CD4-positive, CD25-positive, alpha-beta regulatory T cell (primary cell): ENCODE measurements at regions not wholly inside any gene's neighbourhood (a gene's known extent, or its start where the extent isn't known, plus 50 kb on each side); places are given as distances from the start of the nearest gene placed in this dataset.

ENCODE experiments used
- ATAC-seq, 2 donors: fragments of 150-1000 bp; cut with Tn5 transposase; one replicate each; pipeline ENCODE4 v1.10.0; 2021; ENCODE audit warnings: low read depth in 2 of 2, moderate number of reproducible peaks in 2 of 2, moderate library complexity in 1 of 2
- DNase-seq, 3 donors: peaks; one replicate each; pipeline versions ENCODE4 v3.0.0 to v3.0.0-alpha.2; 2012 to 2022; ENCODE audit warnings: mixed read lengths in 1 of 3
- H3K27ac ChIP-seq: one replicate; pipeline ENCODE4 v1.7.0; 2013; ENCODE audit warnings: mild to moderate bottlenecking, low read length; ENCODE audit not compliant: insufficient read depth, poor library complexity, severe bottlenecking
- H3K27me3 ChIP-seq: one replicate; pipeline ENCODE4 v1.7.0; 2013; ENCODE audit warnings: low read length; ENCODE audit not compliant: control insufficient read depth, insufficient read depth
- H3K36me3 ChIP-seq: one replicate; pipeline ENCODE4 v1.7.0; 2013; ENCODE audit warnings: mild to moderate bottlenecking, low read length, moderate library complexity; ENCODE audit not compliant: control insufficient read depth, insufficient read depth
- H3K4me1 ChIP-seq: 2 replicates; pipeline ENCODE4 v1.7.0; 2013; ENCODE audit warnings: mild to moderate bottlenecking, low read length; ENCODE audit not compliant: insufficient read depth, control insufficient read depth, poor library complexity, severe bottlenecking
- H3K4me3 ChIP-seq: one replicate; pipeline ENCODE4 v1.7.0; 2013; ENCODE audit warnings: low read depth, mild to moderate bottlenecking, low read length, moderate library complexity
- H3K9me3 ChIP-seq, 2 experiments: 1 replicate in 1 of 2; 2 replicates in 1 of 2; pipeline ENCODE4 v1.7.0; 2013; ENCODE audit warnings: low read length in 2 of 2, mild to moderate bottlenecking in 1 of 2, moderate library complexity in 1 of 2; ENCODE audit not compliant: control insufficient read depth in 2 of 2
- H3K27ac Mint-ChIP-seq, 3 donors: one replicate each; pipeline ENCODE4 v1.8.0; 2020 to 2022; ENCODE audit warnings: mild to moderate bottlenecking in 3 of 3, mixed read lengths in 3 of 3, moderate library complexity in 2 of 3
- H3K27me3 Mint-ChIP-seq: one replicate; pipeline ENCODE4 v1.8.0; 2022; ENCODE audit warnings: mild to moderate bottlenecking, mixed read lengths
- H3K36me3 Mint-ChIP-seq: one replicate; pipeline ENCODE4 v1.8.0; 2020; ENCODE audit warnings: mixed read lengths
- H3K4me1 Mint-ChIP-seq, 4 donors: one replicate each; pipeline ENCODE4 v1.8.0; 2020 to 2022; ENCODE audit warnings: mixed read lengths in 4 of 4, mild to moderate bottlenecking in 1 of 4
- H3K4me3 Mint-ChIP-seq, 4 donors: one replicate each; pipeline ENCODE4 v1.8.0; 2020 to 2022; ENCODE audit warnings: mild to moderate bottlenecking in 4 of 4, mixed read lengths in 4 of 4, moderate library complexity in 3 of 4
- H3K9me3 Mint-ChIP-seq, 7 donors: one replicate each; pipeline ENCODE4 v1.8.0; 2020 to 2022; ENCODE audit warnings: mixed read lengths in 7 of 7, mild to moderate bottlenecking in 3 of 7, moderate library complexity in 2 of 7

GRCh38 chr16:64700628-64701027, 421.2 kb downstream of the CDH11 start:
- H3K4me3 Mint-ChIP-seq = no peak overlapping the region
- Histone ChIP-seq H3K4me1 (no peaks in the 10 kb centered on the region), H3K27ac (no peak overlapping the region), H3K9me3 (peaks cover 7 to 22% of the 10 kb centered on the region in 2 experiments), H3K36me3 (no peaks in the 10 kb centered on the region), H3K27me3 (no peaks in the 10 kb centered on the region), H3K4me3 (no peak overlapping the region)
- ATAC-seq (no peak), DNase-seq (no peak)
- no peaks in the 10 kb centered on the region for H3K27me3 Mint-ChIP-seq
- H3K36me3 Mint-ChIP-seq = no peaks in the 10 kb centered on the region
- no peak overlapping the region for H3K27ac Mint-ChIP-seq
- peaks cover 0 to 35% (median 7%) of the 10 kb centered on the region in 7 donors for H3K9me3 Mint-ChIP-seq
- peaks cover 0 to 4% (median 0%) of the 10 kb centered on the region in 4 donors for H3K4me1 Mint-ChIP-seq

GRCh38 chr16:64696866-64697265, 425.0 kb downstream of the CDH11 start:
- Histone ChIP-seq H3K36me3 (no peaks in the 10 kb centered on the region), H3K4me3 (no peak overlapping the region), H3K27ac (no peak overlapping the region), H3K4me1 (no peaks in the 10 kb centered on the region), H3K9me3 (peaks cover 4 to 23% of the 10 kb centered on the region in 2 experiments), H3K27me3 (no peaks in the 10 kb centered on the region)
- Mint-ChIP-seq H3K27ac (no peak overlapping the region), H3K4me1 (no peaks in the 10 kb centered on the region), H3K27me3 (no peaks in the 10 kb centered on the region), H3K36me3 (no peaks in the 10 kb centered on the region), H3K9me3 (peaks cover 3 to 31% (median 9%) of the 10 kb centered on the region in 7 donors), H3K4me3 (no peak overlapping the region)
- DNase-seq = no peak
- no peak for ATAC-seq

- ATAC-seq = no peak
Measured at GRCh38 chr16:64695684-64696083, 426.2 kb downstream of the CDH11 start.

GRCh38 chr16:64693946-64694345, 427.9 kb downstream of the CDH11 start:
- H3K9me3 ChIP-seq = peaks cover 3 to 5% of the 10 kb centered on the region in 2 experiments
- H3K36me3 ChIP-seq = no peaks in the 10 kb centered on the region
- no peaks in the 10 kb centered on the region for H3K27me3 ChIP-seq
- no peak for ATAC-seq
- no peak overlapping the region for H3K4me3 ChIP-seq
- H3K27ac Mint-ChIP-seq = no peak overlapping the region
- H3K4me3 Mint-ChIP-seq = no peak overlapping the region
- peaks cover 4 to 28% (median 9%) of the 10 kb centered on the region in 7 donors for H3K9me3 Mint-ChIP-seq
- H3K27me3 Mint-ChIP-seq = no peaks in the 10 kb centered on the region
- H3K4me1 ChIP-seq = no peaks in the 10 kb centered on the region
- H3K4me1 Mint-ChIP-seq = no peaks in the 10 kb centered on the region
- H3K36me3 Mint-ChIP-seq = no peaks in the 10 kb centered on the region
- no peak for DNase-seq
- no peak overlapping the region for H3K27ac ChIP-seq

More at GRCh38 chr16:64695684-64696083, 426.2 kb downstream of the CDH11 start:
- peaks cover 4 to 28% (median 9%) of the 10 kb centered on the region in 7 donors for H3K9me3 Mint-ChIP-seq
- Histone ChIP-seq H3K4me3 (no peak overlapping the region), H3K27me3 (no peaks in the 10 kb centered on the region), H3K27ac (no peak overlapping the region), H3K9me3 (peaks cover 4 to 16% of the 10 kb centered on the region in 2 experiments), H3K36me3 (no peaks in the 10 kb centered on the region), H3K4me1 (no peaks in the 10 kb centered on the region)
- H3K27me3 Mint-ChIP-seq = no peaks in the 10 kb centered on the region
- no peaks in the 10 kb centered on the region for H3K4me1 Mint-ChIP-seq
- no peak overlapping the region for H3K4me3 Mint-ChIP-seq
- no peak overlapping the region for H3K27ac Mint-ChIP-seq
- H3K36me3 Mint-ChIP-seq = no peaks in the 10 kb centered on the region
- no peak for DNase-seq

- Mint-ChIP-seq H3K27me3 (no peaks in the 10 kb centered on the region), H3K9me3 (peaks cover 2 to 34% (median 13%) of the 10 kb centered on the region in 7 donors), H3K36me3 (no peaks in the 10 kb centered on the region), H3K27ac (no peak overlapping the region), H3K4me1 (peaks cover 0 to 5% (median 0%) of the 10 kb centered on the region in 4 donors), H3K4me3 (no peak overlapping the region)
- ATAC-seq (no peak), DNase-seq (no peak)
- Histone ChIP-seq H3K4me1 (no peaks in the 10 kb centered on the region), H3K4me3 (no peak overlapping the region), H3K36me3 (no peaks in the 10 kb centered on the region), H3K9me3 (peaks cover 0 to 7% of the 10 kb centered on the region in 2 experiments), H3K27me3 (no peaks in the 10 kb centered on the region), H3K27ac (no peak overlapping the region)
Measured at GRCh38 chr16:64687786-64688185, 434.1 kb downstream of the CDH11 start.

GRCh38 chr16:64687123-64687522, 434.7 kb downstream of the CDH11 start:
- Mint-ChIP-seq H3K27ac (no peak overlapping the region), H3K4me1 (peaks cover 0 to 5% (median 0%) of the 10 kb centered on the region in 4 donors), H3K9me3 (peaks cover 2 to 33% (median 13%) of the 10 kb centered on the region in 7 donors), H3K4me3 (no peak overlapping the region), H3K36me3 (no peaks in the 10 kb centered on the region), H3K27me3 (no peaks in the 10 kb centered on the region)
- no peak for DNase-seq
- peaks cover 0 to 7% of the 10 kb centered on the region in 2 experiments for H3K9me3 ChIP-seq
- no peaks in the 10 kb centered on the region for H3K27me3 ChIP-seq
- no peak for ATAC-seq
- H3K4me3 ChIP-seq = no peak overlapping the region
- no peak overlapping the region for H3K27ac ChIP-seq
- no peaks in the 10 kb centered on the region for H3K36me3 ChIP-seq
- no peaks in the 10 kb centered on the region for H3K4me1 ChIP-seq

GRCh38 chr16:64679976-64680690, 441.7 kb downstream of the CDH11 start:
- Mint-ChIP-seq H3K4me1 (peaks cover 0 to 5% (median 0%) of the 10 kb centered on the region in 4 donors), H3K27me3 (no peaks in the 10 kb centered on the region), H3K27ac (no peak overlapping the region), H3K4me3 (no peak overlapping the region), H3K9me3 (peaks cover 0 to 34% (median 16%) of the 10 kb centered on the region in 7 donors), H3K36me3 (no peaks in the 10 kb centered on the region)
- Histone ChIP-seq H3K27me3 (no peaks in the 10 kb centered on the region), H3K36me3 (no peaks in the 10 kb centered on the region), H3K4me1 (no peaks in the 10 kb centered on the region), H3K27ac (no peak overlapping the region), H3K4me3 (no peak overlapping the region), H3K9me3 (peaks cover 0 to 7% of the 10 kb centered on the region in 2 experiments)
- no peak for ATAC-seq
- DNase-seq = no peak

- Histone ChIP-seq H3K36me3 (no peaks in the 10 kb centered on the region), H3K9me3 (peaks cover 4 to 7% of the 10 kb centered on the region in 2 experiments), H3K27ac (no peak overlapping the region), H3K4me3 (no peak overlapping the region), H3K4me1 (no peaks in the 10 kb centered on the region), H3K27me3 (no peaks in the 10 kb centered on the region)
- ATAC-seq = no peak
- Mint-ChIP-seq H3K27ac (no peak overlapping the region), H3K4me3 (no peak overlapping the region), H3K4me1 (no peaks in the 10 kb centered on the region), H3K9me3 (peaks cover 2 to 45% (median 4%) of the 10 kb centered on the region in 7 donors), H3K36me3 (no peaks in the 10 kb centered on the region), H3K27me3 (no peaks in the 10 kb centered on the region)
- no peak for DNase-seq
Measured at GRCh38 chr16:64669573-64669972, 452.3 kb downstream of the CDH11 start.
